Tibial nerve (tissue), 4 donors: ENCODE measurements at regions not wholly inside any gene's neighbourhood (a gene's known extent, or its start where the extent isn't known, plus 50 kb on each side); places are given as distances from the start of the nearest gene placed in this dataset.
"Not testable (repeated sequence)": the region's sequence is repeated elsewhere in the genome, so short reads cannot be mapped to it uniquely, and the experiment has no call there.

ENCODE experiments used
- DNase-seq, 2 donors: peaks; one replicate each; pipeline ENCODE4 v3.0.0-alpha.2; 2019; ENCODE audit warnings: low spot score in 2 of 2
- H3K27ac ChIP-seq, 4 donors: fragments of 200-600 bp; sonication (generic) in 3 of 4; one replicate each; pipeline ENCODE4 v1.5.1; 2017 to 2019; ENCODE audit warnings: mild to moderate bottlenecking in 1 of 4
- H3K27me3 ChIP-seq, 2 donors: fragments of 200-600 bp; sonication (generic) in 1 of 2; one replicate each; pipeline versions ENCODE4 v1.5.1 to v1.6.0; 2017 to 2019
- H3K36me3 ChIP-seq, 3 donors: fragments of 200-600 bp; sonication (generic); one replicate each; pipeline ENCODE4 v1.5.1; 2018 to 2019
- H3K4me1 ChIP-seq, 4 donors: fragments of 200-600 bp; sonication (generic) in 3 of 4; one replicate each; pipeline ENCODE4 v1.5.1; 2017 to 2019
- H3K4me3 ChIP-seq, 4 donors: fragments of 200-600 bp; sonication (generic) in 3 of 4; one replicate each; pipeline ENCODE4 v1.5.1; 2017 to 2019; ENCODE audit warnings: mild to moderate bottlenecking in 1 of 4, moderate library complexity in 1 of 4
- H3K9me3 ChIP-seq, 4 donors: fragments of 200-600 bp; sonication (generic) in 3 of 4; one replicate each; pipeline ENCODE4 v1.5.1; 2017 to 2019
- CTCF ChIP-seq, 5 experiments: fragments of 200-600 bp in 3 of 5; fragments of 450-650 bp in 2 of 5; sonication (generic) in 3 of 5; IDR thresholded peaks; one replicate each; pipeline ENCODE4 v1.5.1; 2016 to 2019; ENCODE audit warnings: antibody characterized with exemption in 5 of 5, mild to moderate bottlenecking in 3 of 5, moderate library complexity in 2 of 5
- EP300 ChIP-seq, 2 donors: sonication (generic); formaldehyde crosslinking; IDR thresholded peaks; one replicate each; pipeline ENCODE4 v1.6.1; 2017; ENCODE audit warnings: antibody characterized with exemption in 2 of 2, mild to moderate bottlenecking in 1 of 2
- POLR2A ChIP-seq, 2 donors: fragments of 450-650 bp; IDR thresholded peaks; one replicate each; pipeline ENCODE4 v1.6.1; 2017; ENCODE audit warnings: antibody characterized with exemption in 2 of 2, mild to moderate bottlenecking in 2 of 2, moderate library complexity in 2 of 2
- WGBS, 2 donors: methylation state at CpG; one replicate each; pipeline ENCODE4 v1.1.5; 2018; 5-methylcytosine and 5-hydroxymethylcytosine counted together

DNA sequence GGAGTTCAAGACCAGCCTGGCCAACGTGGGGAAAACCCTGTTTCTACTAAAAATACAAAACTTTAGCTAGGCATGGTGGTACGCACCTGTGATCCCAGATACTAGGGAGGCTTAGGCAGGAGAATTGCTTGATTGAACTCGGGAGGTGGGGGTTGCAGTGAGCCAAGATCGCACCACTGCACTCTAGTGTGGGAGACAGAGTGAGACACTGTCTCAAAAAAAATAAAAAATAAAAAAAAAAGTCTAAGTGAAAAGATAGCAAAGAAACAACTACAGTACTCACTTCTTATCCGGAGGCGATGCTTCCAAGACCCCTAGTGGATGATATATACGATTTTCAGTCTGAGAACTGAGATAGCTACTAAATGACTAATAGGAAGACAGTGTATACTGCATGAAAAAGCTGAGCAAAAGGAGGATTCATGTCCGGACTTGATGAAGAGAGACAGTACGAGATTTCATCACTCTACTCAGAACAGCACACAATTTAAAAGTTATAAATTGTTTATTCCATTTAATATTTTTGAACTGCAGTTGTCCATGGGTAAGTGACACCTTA is 138.7 kb upstream of the GOLGA6L6 start:
- H3K4me1 ChIP-seq, H3K9me3 ChIP-seq, H3K27me3 ChIP-seq, H3K36me3 ChIP-seq, H3K27ac ChIP-seq, H3K4me3 ChIP-seq, DNase-seq: not testable (repeated sequence)
- WGBS, 2 donors, result 70% methylated on average over 5 of the region's 9 CpGs; no CpG with 5 or more reads in 1 of the 2 donors

DNA sequence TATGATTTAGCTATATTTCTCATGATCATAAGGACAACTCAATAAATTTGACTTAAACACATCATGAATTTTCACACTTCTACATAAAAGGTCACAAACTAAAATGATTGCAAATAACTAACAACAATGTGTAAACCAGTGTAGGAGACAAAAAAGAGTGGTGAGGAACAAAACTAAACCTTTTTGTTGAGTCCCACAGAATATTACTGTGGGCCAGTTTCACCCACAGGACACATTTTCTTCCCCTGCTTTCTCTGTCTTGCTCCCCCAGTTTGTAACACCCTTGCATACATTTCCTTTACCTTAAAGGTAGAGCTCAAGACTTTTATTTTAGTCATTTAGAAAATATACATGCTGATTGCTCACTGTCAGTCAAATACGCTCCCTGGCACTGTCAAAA is 130.9 kb upstream of the GOLGA6L6 start:
- H3K36me3 ChIP-seq, result no peaks in the 10 kb centered on the region
- H3K27ac ChIP-seq, result no peak overlapping the region
- no peak for DNase-seq
- H3K4me3 ChIP-seq, result no peak overlapping the region
- H3K27me3 ChIP-seq, result no peaks in the 10 kb centered on the region
- H3K4me1 ChIP-seq, result no peaks in the 10 kb centered on the region
- no peak for TF ChIP-seq EP300 (IDR thresholded peaks at IDR 0.05)
- TF ChIP-seq POLR2A (IDR thresholded peaks at IDR 0.05), result no peak
- TF ChIP-seq CTCF (IDR thresholded peaks at IDR 0.05), result no peak
- 42 to 60% methylated on average over 1 of the region's 1 CpG for WGBS, 2 donors
- no peaks in the 10 kb centered on the region for H3K9me3 ChIP-seq

GRCh38 chr15:20671675-20672074 is 130.1 kb upstream of the GOLGA6L6 start:
- WGBS, 2 donors, result 35 to 38% methylated on average over 2 of the region's 2 CpGs

DNA sequence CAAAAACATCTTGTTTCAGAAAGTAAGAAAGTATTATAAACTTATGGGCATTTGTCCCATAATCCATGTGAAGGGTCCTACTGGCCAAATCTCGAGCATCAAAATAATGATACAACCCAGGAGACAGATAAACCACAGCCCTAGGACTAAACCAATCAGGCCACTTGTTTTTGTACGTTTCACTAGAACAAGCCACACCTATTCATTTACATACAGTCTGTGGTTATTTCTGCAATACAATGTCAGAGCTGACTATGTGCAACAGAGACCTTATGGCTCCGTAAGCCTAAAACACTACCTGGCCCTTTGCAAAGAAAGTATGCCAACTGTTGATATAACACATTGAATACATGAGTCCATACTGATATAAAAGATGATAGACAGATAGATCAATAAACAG is 124.8 kb upstream of the GOLGA6L6 start:
- H3K4me3 ChIP-seq, H3K27ac ChIP-seq, H3K4me1 ChIP-seq, DNase-seq, H3K9me3 ChIP-seq, H3K36me3 ChIP-seq, H3K27me3 ChIP-seq: not testable (repeated sequence)
- 48 to 61% methylated on average over 3 of the region's 3 CpGs for WGBS, 2 donors

More at GRCh38 chr15:20671675-20672074, 130.1 kb upstream of the GOLGA6L6 start:
- Histone ChIP-seq H3K4me1 (no peaks in the 10 kb centered on the region), H3K4me3 (no peak overlapping the region), H3K27me3 (no peaks in the 10 kb centered on the region), H3K36me3 (no peaks in the 10 kb centered on the region), H3K27ac (no peak overlapping the region), H3K9me3 (no peaks in the 10 kb centered on the region)
- DNase-seq, result no peak
- TF ChIP-seq POLR2A (IDR thresholded peaks at IDR 0.05) (no peak), CTCF (IDR thresholded peaks at IDR 0.05) (no peak), EP300 (IDR thresholded peaks at IDR 0.05) (no peak)

DNA sequence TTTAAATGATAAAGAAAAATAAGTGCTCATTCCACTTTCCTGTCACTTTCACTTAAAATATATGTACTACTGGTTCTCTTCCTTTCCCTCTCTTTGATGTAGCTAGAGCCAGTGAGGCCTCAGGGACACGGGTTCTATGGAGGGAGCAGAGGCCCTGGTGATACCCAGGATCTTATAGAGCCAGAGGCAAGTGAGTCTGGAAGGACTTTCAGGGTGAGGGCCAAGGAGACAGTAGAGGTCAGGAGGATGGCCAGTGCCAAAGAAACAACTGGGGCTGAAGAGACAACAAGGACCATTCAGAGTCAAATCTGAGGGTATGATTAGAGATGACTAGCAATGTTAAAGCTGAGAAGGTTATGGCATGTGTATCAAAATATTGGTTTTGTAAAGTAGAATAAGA is 124.1 kb upstream of the GOLGA6L6 start:
- Histone ChIP-seq H3K27ac (no peak overlapping the region), H3K9me3 (no peaks in the 10 kb centered on the region), H3K36me3 (no peaks in the 10 kb centered on the region), H3K4me1 (no peaks in the 10 kb centered on the region), H3K4me3 (no peak overlapping the region), H3K27me3 (no peaks in the 10 kb centered on the region)
- no peak for DNase-seq
- 37 to 44% methylated on average over 1 of the region's 1 CpG for WGBS, 2 donors
- TF ChIP-seq POLR2A (IDR thresholded peaks at IDR 0.05), result no peak
- TF ChIP-seq CTCF (IDR thresholded peaks at IDR 0.05), result no peak
- no peak for TF ChIP-seq EP300 (IDR thresholded peaks at IDR 0.05)

DNA sequence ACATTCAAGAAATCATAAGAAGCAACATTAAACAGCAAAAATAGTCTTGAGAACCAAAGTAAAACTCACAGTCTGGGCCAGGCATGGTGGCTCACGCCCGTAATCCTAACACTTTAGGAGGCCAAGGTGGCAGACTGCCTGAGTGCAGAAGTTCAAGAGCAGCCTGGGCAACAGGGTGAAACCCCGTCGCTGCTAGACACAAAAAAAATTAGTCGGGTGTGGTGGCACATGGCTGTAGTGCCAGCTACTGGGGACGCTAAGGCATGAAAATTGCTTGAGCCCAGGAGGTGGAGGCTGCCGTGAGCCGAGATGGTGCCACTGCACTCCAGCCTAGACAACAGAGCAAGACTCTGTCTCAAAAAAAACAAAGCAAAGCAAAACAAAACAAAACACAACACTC is 117.7 kb upstream of the GOLGA6L6 start:
- WGBS, 2 donors, result 70% methylated on average over 8 of the region's 8 CpGs
- H3K27ac ChIP-seq, result no peak overlapping the region
- no peaks in the 10 kb centered on the region for H3K9me3 ChIP-seq
- DNase-seq, result no peak
- H3K4me3 ChIP-seq, result no peak overlapping the region
- H3K4me1 ChIP-seq, result no peaks in the 10 kb centered on the region
- no peak for TF ChIP-seq POLR2A (IDR thresholded peaks at IDR 0.05)
- no peak for TF ChIP-seq EP300 (IDR thresholded peaks at IDR 0.05)
- TF ChIP-seq CTCF (IDR thresholded peaks at IDR 0.05), result no peak
- no peaks in the 10 kb centered on the region for H3K36me3 ChIP-seq
- no peaks in the 10 kb centered on the region for H3K27me3 ChIP-seq
